ENCODE measurements at regions not wholly inside any gene's neighbourhood (a gene's known extent, or its start where the extent isn't known, plus 50 kb on each side); places are given as distances from the start of the nearest gene placed in this dataset.

- no peaks in the 10 kb centered on the region for H4K20me1 ChIP-seq (replicated peaks; ENCODE audit: control insufficient read depth, extremely low read depth, insufficient read depth, low read length)
- intact Hi-C loops (cut with micrococcal nuclease) (no loop called here), dilution Hi-C loops (cut with MboI; ENCODE audit: extremely low pct_ligation_motif_present, low sequenced_read_pairs) (no loop called here)
- H3K9ac ChIP-seq (replicated peaks; ENCODE audit: extremely low read depth, insufficient read depth, low read length) = no peak overlapping the region
- ChIA-PET CTCF (no interaction called here), POLR2A (no interaction called here)
- H3K27ac ChIP-seq (ENCODE audit: insufficient read depth, low read depth, low read length) = no peak overlapping the region
- TF ChIP-seq MYC (IDR thresholded peaks at IDR 0.05; ENCODE audit: low read depth, low read length) (no peak), JUN (IDR thresholded peaks at IDR 0.05; ENCODE audit: borderline replicate concordance, insufficient read depth, insufficient read length, low read depth) (no peak), EZH2 (IDR thresholded peaks at IDR 0.05; ENCODE audit: borderline replicate concordance, low read depth, low read length, severe bottlenecking) (no peak), GATA2 (IDR thresholded peaks at IDR 0.05; ENCODE audit: insufficient read depth, insufficient read length, low read depth, low read length) (no peak), POLR2A (IDR thresholded peaks at IDR 0.05; ENCODE audit: low read depth, low read length) (no peak), FOS (IDR thresholded peaks at IDR 0.05; ENCODE audit: borderline replicate concordance, insufficient read depth, low read length) (no peak), POLR2AphosphoS5 (IDR thresholded peaks at IDR 0.05; ENCODE audit: insufficient read depth, low read depth, low read length) (no peak)
- TF ChIP-seq, protein P1, sequence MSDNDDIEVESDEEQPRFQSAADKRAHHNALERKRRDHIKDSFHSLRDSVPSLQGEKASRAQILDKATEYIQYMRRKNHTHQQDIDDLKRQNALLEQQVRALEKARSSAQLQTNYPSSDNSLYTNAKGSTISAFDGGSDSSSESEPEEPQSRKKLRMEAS (IDR thresholded peaks at IDR 0.05; ENCODE audit: insufficient read depth, insufficient read length) = no peak
- TF ChIP-seq, protein P2, sequence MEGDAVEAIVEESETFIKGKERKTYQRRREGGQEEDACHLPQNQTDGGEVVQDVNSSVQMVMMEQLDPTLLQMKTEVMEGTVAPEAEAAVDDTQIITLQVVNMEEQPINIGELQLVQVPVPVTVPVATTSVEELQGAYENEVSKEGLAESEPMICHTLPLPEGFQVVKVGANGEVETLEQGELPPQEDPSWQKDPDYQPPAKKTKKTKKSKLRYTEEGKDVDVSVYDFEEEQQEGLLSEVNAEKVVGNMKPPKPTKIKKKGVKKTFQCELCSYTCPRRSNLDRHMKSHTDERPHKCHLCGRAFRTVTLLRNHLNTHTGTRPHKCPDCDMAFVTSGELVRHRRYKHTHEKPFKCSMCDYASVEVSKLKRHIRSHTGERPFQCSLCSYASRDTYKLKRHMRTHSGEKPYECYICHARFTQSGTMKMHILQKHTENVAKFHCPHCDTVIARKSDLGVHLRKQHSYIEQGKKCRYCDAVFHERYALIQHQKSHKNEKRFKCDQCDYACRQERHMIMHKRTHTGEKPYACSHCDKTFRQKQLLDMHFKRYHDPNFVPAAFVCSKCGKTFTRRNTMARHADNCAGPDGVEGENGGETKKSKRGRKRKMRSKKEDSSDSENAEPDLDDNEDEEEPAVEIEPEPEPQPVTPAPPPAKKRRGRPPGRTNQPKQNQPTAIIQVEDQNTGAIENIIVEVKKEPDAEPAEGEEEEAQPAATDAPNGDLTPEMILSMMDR (IDR thresholded peaks at IDR 0.05; ENCODE audit: extremely low read depth in 1 of 2, insufficient read depth in 1 of 2, low read depth in 1 of 2, low read length in 2 of 2) = no peak
- H3K27me3 ChIP-seq (ENCODE audit: control insufficient read depth in 2 of 2, insufficient read depth in 2 of 2, low read length in 2 of 2) = no peaks in the 10 kb centered on the region
- DNase-seq (ENCODE audit: low read depth, low spot score) (no peak), FAIRE-seq (no peak)
- BruUV-seq (replicated peaks) = no TSS peak
- H3K4me3 ChIP-seq (replicated peaks in 1 of 3; ENCODE audit: insufficient read depth in 1 of 3, low read depth in 1 of 3, low read length in 3 of 3) = no peak overlapping the region
- no peaks in the 10 kb centered on the region for H3K4me1 ChIP-seq (ENCODE audit: control insufficient read depth, extremely low read depth, insufficient read depth, low read length)
- no peaks in the 10 kb centered on the region for H3K9me1 ChIP-seq (replicated peaks; ENCODE audit: control insufficient read depth, extremely low read depth, insufficient read depth, low read length)
- H3K9me3 ChIP-seq (replicated peaks; ENCODE audit: control insufficient read depth, insufficient read depth, low read length) = peaks cover 2% of the 10 kb centered on the region
- H2AFZ ChIP-seq (ENCODE audit: low read depth, low read length) = no peak overlapping the region
- no peaks in the 10 kb centered on the region for H3K36me3 ChIP-seq (ENCODE audit: control insufficient read depth in 2 of 2, extremely low read depth in 1 of 2, insufficient read depth in 2 of 2, low read length in 2 of 2)
- H3K4me2 ChIP-seq (ENCODE audit: insufficient read depth, low read length) = no peak overlapping the region
- H3K79me2 ChIP-seq (ENCODE audit: control insufficient read depth, insufficient read depth, low read length) = no peaks in the 10 kb centered on the region
Observed at GRCh38 chr1:104064399-104064798, 314.7 kb downstream of the AMY1C start.

All from endothelial cell of umbilical vein (primary cell).